ENCODE measurements at regions not wholly inside any gene's neighbourhood (a gene's known extent, or its start where the extent isn't known, plus 50 kb on each side); places are given as distances from the start of the nearest gene placed in this dataset.

GRCh38 chr4:165605811-165606210, 227.0 kb downstream of the CPE start:
- TF ChIP-seq CTCF (IDR thresholded peaks at IDR 0.05; ENCODE audit: low read depth, low read length, missing input control) (no peak), EGR1 (IDR thresholded peaks at IDR 0.05; ENCODE audit: low read depth in 2 of 2) (no peak), MAX (IDR thresholded peaks at IDR 0.05) (no peak), RAD21 (IDR thresholded peaks at IDR 0.05) (no peak), TAF1 (conservative IDR thresholded peaks at IDR 0.05) (no peak)
